ENCODE measurements at regions not wholly inside any gene's neighbourhood (a gene's known extent, or its start where the extent isn't known, plus 50 kb on each side); places are given as distances from the start of the nearest gene placed in this dataset.

DNA sequence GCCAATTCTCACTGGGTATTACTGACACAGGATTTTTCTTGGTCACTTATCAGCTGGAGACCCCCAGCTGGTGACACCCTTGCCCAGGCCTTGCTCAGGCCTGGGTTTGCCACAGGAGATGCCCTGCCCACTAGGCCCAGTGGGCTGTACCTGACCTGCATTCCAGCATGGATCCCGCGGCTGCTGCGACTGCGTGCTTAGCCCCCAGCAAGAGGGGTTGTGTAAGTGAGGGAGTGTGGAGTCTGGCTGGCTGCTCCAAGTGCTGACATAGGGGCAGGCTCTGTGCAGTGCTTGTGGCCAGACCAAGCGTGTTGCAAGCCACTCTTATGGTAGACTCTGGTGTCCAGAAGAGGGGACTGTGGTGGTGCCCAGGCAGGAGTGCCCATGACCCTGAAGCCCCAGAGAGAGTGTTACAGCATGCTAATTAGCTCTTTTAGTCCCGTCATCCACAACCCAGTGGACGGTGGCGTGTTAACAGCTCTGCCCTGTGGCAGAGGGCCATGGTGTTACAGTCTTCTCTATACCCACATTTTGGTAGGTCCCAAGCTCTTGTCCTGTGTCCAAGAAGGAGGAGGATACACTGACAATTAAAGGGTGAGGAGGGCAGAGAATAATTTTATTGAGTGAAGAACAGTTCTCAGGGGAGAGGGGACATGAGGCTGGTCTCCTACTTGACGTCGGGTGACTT, 491.7 kb upstream of the MEIS1 start:
- 96 to 99% methylated on average over 9 to 10 of the region's 10 CpGs for WGBS, 2 donors
- DNase-seq (ENCODE audit: low spot score in 2 of 2): no peak
- intact Hi-C loops (cut with DNase I; ENCODE audit: low total_unique reads): no loop called here
- no peak for TF ChIP-seq CTCF (IDR thresholded peaks at IDR 0.05)
- TF ChIP-seq POLR2A (IDR thresholded peaks at IDR 0.05): no peak
- H3K4me3 ChIP-seq (ENCODE audit: low read depth, poor library complexity, severe bottlenecking): no peak overlapping the region

GRCh38 chr2:65940856-65941255, 494.1 kb upstream of the MEIS1 start:
- whole genome bisulfite sequencing, 2 donors: 72 to 75% methylated on average over 2 of the region's 2 CpGs

GRCh38 chr2:65939687-65940086, 495.2 kb upstream of the MEIS1 start:
- intact Hi-C loops (cut with DNase I; ENCODE audit: low total_unique reads): no loop called here
- no peak for DNase-seq (ENCODE audit: low spot score in 2 of 2)
- 31 to 37% methylated on average over 2 of the region's 2 CpGs for WGBS, 2 donors
- no peak overlapping the region for H3K4me3 ChIP-seq (ENCODE audit: low read depth, poor library complexity, severe bottlenecking)
- TF ChIP-seq POLR2A (IDR thresholded peaks at IDR 0.05): no peak
- TF ChIP-seq CTCF (IDR thresholded peaks at IDR 0.05): no peak

More at GRCh38 chr2:65940856-65941255, 494.1 kb upstream of the MEIS1 start:
- no peak for DNase-seq (ENCODE audit: low spot score in 2 of 2)
- intact Hi-C loops (cut with DNase I; ENCODE audit: low total_unique reads): no loop called here
- TF ChIP-seq CTCF (IDR thresholded peaks at IDR 0.05) (no peak), POLR2A (IDR thresholded peaks at IDR 0.05) (no peak)
- no peak overlapping the region for H3K4me3 ChIP-seq (ENCODE audit: low read depth, poor library complexity, severe bottlenecking)

DNA sequence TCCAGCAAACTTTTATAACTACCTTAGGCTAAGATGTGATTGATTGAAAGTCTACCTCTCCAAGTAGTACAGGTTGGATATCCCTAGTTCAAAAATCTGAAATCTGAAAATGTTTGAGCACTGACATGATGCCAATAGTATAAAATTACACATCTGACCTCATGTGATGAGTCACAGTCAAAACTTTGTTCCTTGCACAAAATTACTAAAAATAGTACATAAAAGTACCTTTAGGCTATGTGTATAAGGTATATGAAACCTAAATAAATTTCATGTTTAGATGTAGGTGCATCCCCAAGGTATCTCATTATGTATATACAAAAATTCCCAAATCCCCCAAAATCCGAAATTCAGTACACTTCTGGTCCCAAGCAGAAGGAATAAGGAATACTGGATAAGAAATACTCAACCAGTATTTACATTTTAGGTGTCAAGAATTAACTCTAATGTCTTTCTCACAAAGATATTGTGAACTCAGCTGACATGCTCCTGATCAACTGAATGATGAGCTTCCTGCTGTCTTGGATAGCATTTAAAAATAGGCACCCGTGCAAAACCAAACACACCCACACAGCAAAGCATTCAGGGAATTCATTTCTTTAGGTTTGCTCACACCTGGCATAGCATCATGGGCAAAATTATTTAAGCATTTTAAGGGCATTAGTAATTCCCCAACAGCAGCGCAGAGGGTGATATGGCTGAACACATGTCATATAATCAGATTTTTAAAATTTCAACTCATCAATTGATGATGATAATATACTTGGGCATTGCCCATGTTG, 497.4 kb upstream of the MEIS1 start:
- intact Hi-C loops (cut with DNase I; ENCODE audit: low total_unique reads): no loop called here
- H3K4me3 ChIP-seq (ENCODE audit: low read depth, poor library complexity, severe bottlenecking): no peak overlapping the region
- TF ChIP-seq POLR2A (IDR thresholded peaks at IDR 0.05): no peak
- TF ChIP-seq CTCF (IDR thresholded peaks at IDR 0.05): no peak
- WGBS, 2 donors: 60 to 65% methylated on average over 3 of the region's 3 CpGs
- DNase-seq (ENCODE audit: low spot score in 2 of 2): no peak

DNA sequence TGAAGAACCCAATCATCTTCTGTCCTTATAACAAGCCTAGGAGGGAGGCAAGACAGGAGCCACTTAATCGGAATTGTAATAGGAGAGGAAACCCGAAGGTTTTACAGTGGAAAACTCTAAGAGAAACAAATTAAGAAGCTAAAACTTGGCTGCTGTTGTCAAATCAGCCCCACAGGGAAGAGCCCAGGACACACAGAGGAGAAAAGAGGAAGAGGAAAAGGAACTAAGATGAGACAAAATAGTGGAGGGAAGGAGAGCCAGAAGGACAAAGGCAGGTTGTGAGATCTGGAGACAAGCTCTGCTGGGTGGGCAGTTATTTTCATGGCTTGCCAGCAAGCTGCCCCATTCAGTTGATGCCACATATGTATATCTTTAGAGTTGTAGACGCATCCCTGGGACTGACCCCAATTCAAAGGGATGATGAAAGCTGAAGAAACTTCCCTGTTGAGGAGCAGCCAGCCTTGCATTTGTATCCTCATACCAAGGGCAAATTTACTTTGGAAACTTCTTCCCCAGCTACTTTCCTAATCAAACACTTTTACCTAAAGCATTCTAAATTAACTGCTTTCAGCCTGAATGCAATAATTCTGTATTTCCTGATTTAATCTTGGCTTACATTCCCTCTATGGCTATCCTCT, 499.8 kb upstream of the MEIS1 start:
- WGBS, 2 donors: 80 to 83% methylated on average over 3 of the region's 3 CpGs

More for the DNA sequence above, 499.8 kb upstream of the MEIS1 start:
- no peak for DNase-seq (ENCODE audit: low spot score in 2 of 2)
- H3K4me3 ChIP-seq (ENCODE audit: low read depth, poor library complexity, severe bottlenecking): no peak overlapping the region
- intact Hi-C loops (cut with DNase I; ENCODE audit: low total_unique reads): no loop called here
- no peak for TF ChIP-seq CTCF (IDR thresholded peaks at IDR 0.05)
- no peak for TF ChIP-seq POLR2A (IDR thresholded peaks at IDR 0.05)
